GM20000 (cell line): ENCODE measurements at regions not wholly inside any gene's neighbourhood (a gene's known extent, or its start where the extent isn't known, plus 50 kb on each side); places are given as distances from the start of the nearest gene placed in this dataset.

Experiments used
- DNase-seq: peaks from one replicate; pipeline ENCODE4 v3.0.0; 2012; ENCODE audit warnings: low spot score
- CTCF ChIP-seq: IDR thresholded peaks from 2 replicates; pipeline ENCODE4 v1.5.1; 2012; ENCODE audit warnings: mild to moderate bottlenecking, control low read depth; ENCODE audit errors: extremely low read depth, missing control alignments

GRCh38 chr9:1431461-1431860 is 381.3 kb downstream of the DMRT2 start:
- DNase-seq, result no peak
- TF ChIP-seq CTCF, result no peak

DNA sequence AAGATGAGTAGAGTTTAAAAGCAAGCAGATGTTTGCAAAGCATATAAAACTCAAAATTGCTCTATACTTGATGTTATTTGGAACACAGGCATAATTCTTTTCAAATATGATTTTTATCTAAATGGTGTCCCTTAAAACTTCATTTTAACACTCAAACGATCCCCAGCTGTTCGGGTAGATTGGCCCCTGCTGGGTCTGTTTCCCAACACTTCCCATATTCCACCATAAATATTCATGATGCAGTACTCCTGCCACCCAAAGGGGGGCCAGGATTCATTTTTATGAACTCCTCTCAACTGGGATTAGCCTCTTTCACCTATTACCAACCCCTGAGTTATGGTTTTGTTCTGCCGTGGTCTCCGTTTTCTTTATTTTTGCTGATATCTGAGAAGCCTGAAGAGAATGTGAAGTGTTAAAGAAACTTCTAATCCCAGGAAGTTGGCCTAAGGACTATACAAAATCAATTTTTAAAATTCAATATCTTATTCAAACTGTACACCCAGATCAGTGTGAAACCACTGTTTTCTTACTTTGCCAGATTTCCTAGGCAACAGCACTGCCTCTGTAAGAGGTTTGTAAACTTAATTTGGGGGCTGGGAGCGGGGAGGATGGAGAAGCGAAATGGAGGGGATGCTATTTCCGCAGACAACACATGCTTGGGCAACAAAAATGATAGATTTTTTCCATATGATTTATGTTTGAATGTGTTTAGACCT is 384.1 kb downstream of the DMRT2 start:
- TF ChIP-seq CTCF, result no peak
- DNase-seq, result no peak

GRCh38 chr9:1434811-1435210 is 384.7 kb downstream of the DMRT2 start:
- DNase-seq, result no peak
- TF ChIP-seq CTCF, result no peak

DNA sequence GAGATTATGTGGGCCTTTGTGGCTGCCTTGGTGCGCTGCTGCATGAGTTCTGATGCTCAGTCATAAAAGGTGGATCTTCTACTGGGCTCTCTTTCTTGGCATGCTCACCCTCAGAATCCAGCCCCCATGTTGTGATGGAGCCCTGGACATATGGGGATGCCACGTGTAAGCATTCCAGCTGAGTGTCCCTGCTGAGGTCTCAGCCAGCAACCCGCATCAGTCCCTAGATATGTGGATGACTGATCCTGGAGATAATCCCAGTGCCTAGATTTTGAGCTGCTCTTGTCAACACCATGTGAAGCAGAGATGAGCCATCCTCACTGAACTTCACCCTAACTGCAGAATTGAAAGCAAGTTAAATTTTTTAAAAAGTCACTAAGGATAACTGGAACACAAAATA is 390.1 kb downstream of the DMRT2 start:
- TF ChIP-seq CTCF, result no peak
- no peak for DNase-seq

- no peak for TF ChIP-seq CTCF
- no peak for DNase-seq
Measured at GRCh38 chr9:1442105-1442504, 391.9 kb downstream of the DMRT2 start.

DNA sequence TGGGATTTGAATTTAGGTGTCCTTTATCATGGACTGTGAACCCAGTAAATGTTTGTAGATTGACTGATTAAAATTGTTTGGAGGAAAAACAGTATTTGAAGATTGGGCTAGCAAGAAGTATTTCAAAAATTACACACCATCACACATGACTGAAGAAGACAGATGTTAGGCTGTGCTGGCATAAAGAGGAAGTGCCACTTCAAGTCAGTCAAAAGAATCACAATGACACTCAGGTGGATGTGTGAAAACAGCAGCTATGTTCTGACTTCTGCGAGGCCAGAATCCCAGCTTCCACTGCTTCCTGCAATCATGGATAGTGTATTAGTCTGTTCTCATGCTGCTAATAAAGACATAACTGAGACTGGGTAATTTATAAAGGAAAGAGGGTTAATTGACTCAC is 393.3 kb downstream of the DMRT2 start:
- TF ChIP-seq CTCF, result no peak
- no peak for DNase-seq

- no peak for TF ChIP-seq CTCF
- no peak for DNase-seq
Measured at GRCh38 chr9:1446671-1447070, 396.5 kb downstream of the DMRT2 start.
